ENCODE measurements at regions not wholly inside any gene's neighbourhood (a gene's known extent, or its start where the extent isn't known, plus 50 kb on each side); places are given as distances from the start of the nearest gene placed in this dataset.
"Not testable (repeated sequence)": the region's sequence is repeated elsewhere in the genome, so short reads cannot be mapped to it uniquely, and the experiment has no call there.

- DNase-seq, result no peak
Observed at GRCh38 chr6:14466278-14466677, 348.7 kb downstream of the CD83 start.

GRCh38 chr6:14467591-14467990 lies 350.0 kb downstream of the CD83 start:
- DNase-seq, result no peak

- no peak for DNase-seq
Observed at GRCh38 chr6:14468647-14469321, 351.2 kb downstream of the CD83 start.

DNA sequence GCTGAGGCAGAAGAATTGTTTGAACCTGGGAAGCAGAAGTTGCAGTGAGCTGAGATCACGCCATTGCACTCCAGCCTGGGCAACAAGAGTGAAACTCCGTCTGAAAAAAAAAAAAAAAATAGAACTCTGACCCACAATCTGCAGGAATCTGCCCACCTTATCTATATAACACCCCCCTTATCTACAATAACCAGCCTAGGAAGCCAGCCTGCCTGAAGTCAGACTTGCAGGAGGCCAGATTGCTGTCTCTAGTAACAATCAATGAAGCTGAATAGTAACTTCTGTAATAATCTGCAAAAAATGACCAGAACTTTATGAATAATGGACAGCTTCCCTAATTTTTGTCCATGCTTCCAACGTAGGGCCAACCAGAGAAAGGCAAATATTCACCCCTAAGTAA lies 352.5 kb downstream of the CD83 start:
- DNase-seq, result no peak

DNA sequence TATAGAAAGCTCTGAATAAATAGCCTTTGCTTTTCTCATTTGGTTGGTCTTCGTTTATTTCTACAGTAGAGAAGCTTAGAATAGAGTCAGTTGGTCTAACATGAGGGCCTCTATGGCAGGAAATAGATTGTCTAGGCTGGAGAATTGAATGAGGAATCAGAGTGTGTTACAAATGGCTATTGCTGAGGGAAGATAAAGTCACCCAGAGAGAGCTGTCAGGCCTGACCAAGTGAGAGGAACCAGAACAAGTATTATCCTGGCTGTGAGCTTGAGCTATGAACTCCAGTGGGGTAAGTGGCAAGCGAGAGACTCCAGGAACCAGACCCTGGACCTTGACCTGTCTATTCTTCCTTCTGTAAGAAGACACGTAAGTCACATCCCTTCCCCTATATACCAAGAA lies 353.1 kb downstream of the CD83 start:
- no peak for DNase-seq

GRCh38 chr6:14472255-14472985 lies 354.8 kb downstream of the CD83 start:
- DNase-seq, result no peak

- no peak for DNase-seq
Observed at GRCh38 chr6:14472986-14473337, 355.4 kb downstream of the CD83 start.

GRCh38 chr6:14474816-14475215 lies 357.2 kb downstream of the CD83 start:
- no peak for DNase-seq

- DNase-seq, result no peak
Observed at GRCh38 chr6:14475306-14475705, 357.7 kb downstream of the CD83 start.

DNA sequence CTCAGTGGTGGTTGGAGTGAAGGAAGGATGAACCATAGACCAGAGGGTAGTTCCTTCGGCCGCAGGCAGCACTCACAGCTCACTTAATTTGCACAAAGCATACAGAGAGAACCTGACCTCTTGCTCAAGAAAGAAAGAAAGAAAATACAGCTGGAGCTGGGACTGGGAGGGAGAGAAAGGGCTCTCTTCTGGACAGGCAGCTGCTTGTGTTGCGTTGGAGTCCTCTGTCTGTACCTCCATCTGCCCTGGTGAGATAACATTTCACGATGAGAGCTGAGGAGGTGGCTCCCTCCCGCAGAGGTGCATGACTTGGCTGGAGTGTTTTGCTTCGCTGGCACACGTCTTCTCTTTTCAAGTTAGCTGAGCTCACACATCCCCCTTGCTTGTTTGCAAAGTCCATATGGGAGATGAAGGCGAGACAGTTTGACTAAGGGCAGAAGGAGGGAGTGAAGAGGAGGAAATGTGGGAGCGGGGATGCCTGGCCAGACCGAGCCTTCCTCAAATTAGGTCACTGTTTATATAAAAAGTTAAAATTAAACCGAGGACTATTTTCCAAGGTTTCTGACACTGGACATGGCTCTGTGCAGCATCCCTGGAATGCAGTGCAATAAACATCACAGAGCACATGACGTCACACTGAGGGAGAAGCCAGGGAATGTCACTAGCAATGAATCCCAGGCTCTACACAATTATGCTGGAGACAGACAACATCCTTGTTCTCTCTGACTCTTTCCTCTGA lies 359.4 kb downstream of the CD83 start:
- DNase-seq, result no peak

DNA sequence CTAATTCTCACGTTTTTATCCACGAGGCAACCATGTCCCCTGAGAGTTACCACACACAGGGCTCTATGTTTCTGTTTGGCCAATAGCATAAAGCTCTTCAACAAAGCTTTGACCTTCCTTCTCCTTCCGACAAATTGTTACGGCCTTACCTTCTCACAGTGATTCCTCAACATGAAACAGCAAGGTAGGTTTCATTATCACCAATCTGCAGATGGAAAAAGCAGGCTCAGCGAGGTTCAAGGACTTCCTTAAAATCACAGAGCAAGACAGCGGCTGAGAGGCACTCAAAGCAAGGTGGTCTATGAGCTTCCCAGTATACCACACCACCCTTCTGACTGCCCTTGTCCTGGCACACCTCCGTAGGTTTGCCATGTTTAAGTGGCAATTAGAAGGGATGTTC lies 360.0 kb downstream of the CD83 start:
- no peak for DNase-seq

DNA sequence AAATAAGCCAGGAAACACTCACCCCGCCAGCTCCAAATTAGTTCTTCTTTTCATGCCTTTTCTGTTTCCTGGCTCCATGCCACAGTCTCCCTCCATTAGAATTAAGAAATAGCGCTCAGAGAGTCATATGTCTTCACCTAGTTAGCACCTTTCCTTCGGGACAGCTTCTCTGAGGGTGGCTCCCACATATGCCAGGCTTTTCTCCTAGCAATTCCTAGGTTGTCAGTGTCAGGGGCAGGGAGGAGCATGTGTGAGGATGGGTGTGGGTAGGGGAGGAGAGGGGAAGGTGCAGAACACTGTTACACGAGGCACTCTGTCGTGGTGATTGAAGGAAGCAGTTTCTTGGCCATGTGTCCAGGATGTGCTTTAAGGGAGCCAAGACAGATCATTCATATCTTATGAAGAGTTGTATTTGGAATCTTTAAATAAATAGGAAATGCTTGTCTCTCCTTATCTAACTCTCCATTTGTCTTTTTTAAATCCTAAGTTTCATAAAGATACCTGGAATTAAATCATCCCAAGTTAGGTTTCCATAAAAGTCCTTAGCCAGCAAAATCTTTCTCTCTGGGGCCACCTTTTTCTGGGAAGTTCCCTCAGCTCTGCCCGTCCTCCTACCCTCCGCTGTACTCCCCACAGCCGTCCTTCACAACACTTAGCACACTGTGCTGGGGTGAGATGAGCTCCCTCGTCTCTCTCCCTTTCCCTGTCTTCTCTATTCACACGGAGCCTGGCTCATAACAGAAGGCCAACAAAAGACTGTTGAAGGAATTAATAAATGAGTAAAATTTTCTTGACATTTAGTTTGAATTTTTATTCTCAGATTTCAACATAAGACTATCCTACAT lies 361.0 kb downstream of the CD83 start:
- DNase-seq, result no peak

- DNase-seq, result not testable (repeated sequence)
Observed at GRCh38 chr6:14481946-14482345, 364.4 kb downstream of the CD83 start.

DNA sequence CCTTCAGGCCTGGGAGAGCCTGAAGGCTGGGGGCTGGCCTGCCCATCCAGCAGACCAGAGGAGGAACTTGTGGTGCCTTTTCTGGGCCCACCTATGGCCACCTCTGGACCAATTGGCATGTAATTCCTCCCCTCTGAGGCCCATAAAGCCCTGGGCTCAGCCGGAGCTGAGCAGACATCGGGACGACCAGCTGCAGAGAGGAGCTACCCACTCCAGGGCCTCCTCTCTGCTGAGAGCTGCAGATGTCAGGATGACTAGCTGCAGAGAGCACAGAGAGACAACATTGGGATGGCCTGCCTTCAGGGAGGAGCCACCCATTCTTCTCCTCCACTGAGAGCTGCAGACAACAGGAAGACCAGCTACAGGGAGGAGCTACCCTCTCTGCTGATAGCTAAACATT lies 370.1 kb downstream of the CD83 start:
- DNase-seq, result no peak

- DNase-seq, result no peak
Observed at GRCh38 chr6:14488180-14488579, 370.6 kb downstream of the CD83 start.

GRCh38 chr6:14489445-14489844 lies 371.9 kb downstream of the CD83 start:
- no peak for DNase-seq

DNA sequence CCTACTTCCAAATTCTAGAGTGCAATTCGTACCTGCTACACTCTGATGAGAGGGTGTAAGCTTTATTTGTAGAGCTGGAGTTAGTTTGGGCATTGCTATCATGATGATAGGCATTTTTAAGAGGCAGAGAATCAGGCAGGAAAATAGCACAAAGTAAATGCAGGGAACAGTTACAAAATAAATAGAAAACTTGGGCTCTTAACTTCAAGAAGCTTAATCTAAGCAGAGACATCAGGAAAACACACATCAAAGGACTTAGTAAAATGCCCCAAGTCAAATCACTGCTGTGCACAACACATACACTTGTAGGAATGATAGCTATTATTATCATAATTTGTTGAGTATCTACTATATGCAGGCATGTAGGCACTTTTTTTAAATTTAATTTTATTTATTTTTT lies 381.2 kb downstream of the CD83 start:
- DNase-seq, result no peak

DNA sequence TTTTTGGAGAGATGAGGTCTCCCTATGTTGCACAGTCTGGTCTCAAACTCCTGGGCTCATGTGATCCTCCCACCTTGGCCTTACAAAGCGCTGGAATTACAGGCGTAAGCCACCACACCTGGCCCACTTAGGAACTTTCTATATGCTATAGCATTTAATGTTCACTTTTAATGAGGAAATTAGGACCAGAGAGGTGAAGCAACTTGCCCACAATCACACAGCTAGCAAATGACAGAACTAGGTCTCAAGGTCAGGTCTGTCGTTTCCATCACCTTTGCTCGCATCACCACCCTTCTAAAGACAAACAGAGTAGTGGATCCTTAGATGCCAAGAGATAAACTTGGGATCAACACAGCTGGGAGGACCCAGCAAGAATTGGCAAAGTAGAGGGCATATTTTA lies 381.7 kb downstream of the CD83 start:
- DNase-seq, result no peak

DNA sequence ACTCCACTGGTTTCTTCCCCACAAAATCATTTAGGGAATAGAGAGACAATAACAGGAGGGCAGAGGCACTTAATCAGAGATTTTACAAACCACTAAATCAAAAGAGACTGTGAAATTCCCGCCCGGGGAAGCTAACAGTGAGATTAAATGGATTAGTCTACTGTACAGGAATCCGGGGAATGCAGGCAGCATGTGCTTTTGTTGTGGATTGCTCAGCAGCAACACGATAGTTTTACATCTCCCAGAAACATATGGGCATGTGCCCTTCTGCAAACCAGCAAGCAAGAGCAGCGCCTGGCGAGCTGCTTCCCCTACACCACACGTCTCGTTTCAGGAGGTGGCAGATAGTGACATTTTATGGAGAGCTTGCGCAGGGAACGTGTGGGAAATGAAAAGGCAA lies 382.3 kb downstream of the CD83 start:
- no peak for DNase-seq

GRCh38 chr6:14500809-14501208 lies 383.2 kb downstream of the CD83 start:
- no peak for DNase-seq

- DNase-seq, result no peak
Observed at GRCh38 chr6:14501240-14501639, 383.7 kb downstream of the CD83 start.

- no peak for DNase-seq
Observed at GRCh38 chr6:14501914-14502313, 384.3 kb downstream of the CD83 start.

DNA sequence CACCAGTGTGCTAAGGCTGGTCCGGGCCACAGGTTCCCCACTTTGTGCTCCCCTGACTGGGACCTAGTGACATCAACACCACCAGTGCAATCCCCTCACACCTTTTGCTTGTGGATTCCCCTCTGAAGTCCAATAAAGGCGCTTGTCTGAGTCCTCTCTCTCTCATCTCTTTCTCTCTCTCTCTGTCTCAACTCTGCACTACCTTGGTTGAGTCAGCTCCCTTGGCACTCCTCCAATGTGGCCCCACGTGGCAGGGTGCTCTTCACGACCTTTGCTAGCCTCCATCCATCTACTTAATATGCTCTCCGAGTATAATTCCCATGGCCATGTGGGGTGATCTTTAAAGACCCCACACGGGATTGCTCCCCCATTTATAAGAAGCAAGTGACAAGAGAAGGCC lies 385.0 kb downstream of the CD83 start:
- DNase-seq, result no peak

Data from stimulated activated naive CD4-positive, alpha-beta T cell (primary cell).